ENCODE measurements at regions not wholly inside any gene's neighbourhood (a gene's known extent, or its start where the extent isn't known, plus 50 kb on each side); places are given as distances from the start of the nearest gene placed in this dataset.
A peak's percentile ranks its signal among the peaks of the same experiment; 100 is the strongest.

- Histone ChIP-seq H3K9me3 (ENCODE audit: low read depth, low read length) (no peaks in the 10 kb centered on the region), H3K4me3 (no peak overlapping the region), H3K36me3 (ENCODE audit: insufficient read depth, low read length) (no peaks in the 10 kb centered on the region), H3K27ac (no peak overlapping the region), H3K9ac (ENCODE audit: insufficient read length) (no peak overlapping the region)
- TF ChIP-seq FOXP2 (optimal IDR thresholded peaks at IDR 0.05; ENCODE audit: control extremely low read depth, extremely low read length, insufficient read depth) (no peak), POLR2AphosphoS5 (IDR thresholded peaks at IDR 0.05; ENCODE audit: borderline replicate concordance, low read depth, low read length) (no peak), EZH2 (IDR thresholded peaks at IDR 0.05) (no peak)
- DNase-seq (ENCODE audit: low read depth, low spot score) = no peak
These were observed 136.9 kb downstream of the SLC38A1 start for GRCh38 chr12:46131732-46132469.

- Histone ChIP-seq H3K36me3 (ENCODE audit: insufficient read depth, low read length) (no peaks in the 10 kb centered on the region), H3K4me3 (no peak overlapping the region), H3K9ac (ENCODE audit: insufficient read length) (no peak overlapping the region), H3K27ac (no peak overlapping the region; the same call in 1 of the 2 replicates), H3K9me3 (ENCODE audit: low read depth, low read length) (no peaks in the 10 kb centered on the region)
- no peak for DNase-seq (ENCODE audit: low read depth, low spot score)
- TF ChIP-seq POLR2AphosphoS5 (IDR thresholded peaks at IDR 0.05; ENCODE audit: borderline replicate concordance, low read depth, low read length) (no peak), EZH2 (IDR thresholded peaks at IDR 0.05) (no peak), FOXP2 (optimal IDR thresholded peaks at IDR 0.05; ENCODE audit: control extremely low read depth, extremely low read length, insufficient read depth) (no peak)
These were observed 137.3 kb upstream of the SCAF11 start for GRCh38 chr12:46127656-46128055.

DNA sequence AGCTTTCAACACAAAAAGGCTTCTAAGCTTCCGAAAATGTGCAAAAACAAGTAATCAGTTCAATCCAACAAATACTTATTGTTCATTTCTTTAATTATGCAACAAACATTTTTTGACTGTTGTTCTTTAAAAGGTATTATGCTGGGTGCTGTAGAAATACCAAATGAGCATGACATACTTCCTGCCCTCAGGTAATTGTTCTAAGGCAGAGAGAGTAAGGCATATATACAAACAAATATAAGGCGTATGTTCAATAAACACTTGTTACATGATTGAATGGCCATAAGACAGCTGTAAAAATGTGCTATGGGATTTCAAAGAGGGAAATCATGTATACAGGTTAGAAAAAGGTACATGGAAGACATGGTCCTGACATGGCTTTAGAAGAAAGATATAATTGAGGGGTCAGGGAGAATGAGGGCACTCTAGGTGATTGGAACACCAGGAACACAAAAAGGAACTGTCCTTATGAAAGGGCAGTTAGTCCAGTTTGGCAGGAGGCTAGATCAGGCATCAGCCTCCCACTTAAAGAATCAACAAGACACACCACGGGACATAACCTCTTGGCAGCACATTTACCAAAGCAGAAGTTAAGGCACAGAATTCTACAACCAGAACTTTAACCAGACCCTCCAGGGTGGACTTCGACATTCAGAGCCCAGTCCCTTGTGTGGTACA lies 135.8 kb upstream of the SCAF11 start:
- no peak for DNase-seq (ENCODE audit: low read depth, low spot score)
- no peaks in the 10 kb centered on the region for H3K36me3 ChIP-seq (ENCODE audit: insufficient read depth, low read length)
- TF ChIP-seq POLR2AphosphoS5 (IDR thresholded peaks at IDR 0.05; ENCODE audit: borderline replicate concordance, low read depth, low read length) (no peak), FOXP2 (optimal IDR thresholded peaks at IDR 0.05; ENCODE audit: control extremely low read depth, extremely low read length, insufficient read depth) (no peak), EZH2 (IDR thresholded peaks at IDR 0.05) (no peak)
- H3K9ac ChIP-seq (ENCODE audit: insufficient read length) = peak overlapping the region; percentile 61
- peak overlapping the region; percentile 70 for H3K4me3 ChIP-seq
- H3K9me3 ChIP-seq (ENCODE audit: low read depth, low read length) = no peaks in the 10 kb centered on the region
- H3K27ac ChIP-seq = peak overlapping the region; percentile 71

- DNase-seq (ENCODE audit: low read depth, low spot score) = peak; percentile 67
- no peaks in the 10 kb centered on the region for H3K9me3 ChIP-seq (ENCODE audit: low read depth, low read length)
- H3K27ac ChIP-seq = peak overlapping the region; percentile 77
- no peak for TF ChIP-seq FOXP2 (optimal IDR thresholded peaks at IDR 0.05; ENCODE audit: control extremely low read depth, extremely low read length, insufficient read depth)
- TF ChIP-seq EZH2 (IDR thresholded peaks at IDR 0.05) = no peak
- no peak for TF ChIP-seq POLR2AphosphoS5 (IDR thresholded peaks at IDR 0.05; ENCODE audit: borderline replicate concordance, low read depth, low read length)
- H3K9ac ChIP-seq (ENCODE audit: insufficient read length) = peak overlapping the region; percentile 73
- H3K36me3 ChIP-seq (ENCODE audit: insufficient read depth, low read length) = no peaks in the 10 kb centered on the region
- peak overlapping the region; percentile 70 for H3K4me3 ChIP-seq
These were observed 134.7 kb upstream of the SCAF11 start for GRCh38 chr12:46124848-46125619.

DNA sequence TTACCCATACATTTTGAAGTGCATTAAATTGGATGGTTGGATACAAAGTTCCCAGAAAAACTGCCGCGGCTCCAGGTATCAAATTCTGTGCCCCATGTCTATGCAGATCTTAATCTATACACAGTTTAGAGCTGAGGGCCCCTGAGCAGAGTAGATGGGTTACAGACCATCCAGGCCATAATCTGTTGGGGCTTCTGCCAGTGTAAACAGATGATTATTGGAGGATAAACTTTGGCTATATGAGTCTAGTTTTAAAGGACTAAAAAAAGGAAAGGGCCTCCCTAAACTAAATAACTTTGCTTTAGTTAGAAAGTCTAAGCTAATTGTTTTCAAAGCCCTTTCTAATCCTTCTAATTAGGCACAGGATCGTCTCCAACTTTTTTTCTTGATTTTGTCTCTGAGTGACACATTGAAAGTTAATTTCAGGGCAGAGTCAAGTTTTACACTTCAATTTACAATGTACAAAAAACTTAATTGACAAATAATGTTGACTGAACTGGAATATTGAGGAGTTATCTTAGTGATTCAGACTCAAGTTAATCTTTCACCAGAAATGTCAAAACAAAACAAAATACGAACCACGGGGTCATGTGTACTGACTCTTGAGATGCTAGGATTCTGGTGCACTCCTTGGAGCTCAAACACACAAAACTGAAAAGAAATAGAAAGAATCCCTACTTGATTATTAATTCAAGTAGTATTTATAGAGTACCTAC lies 133.9 kb upstream of the SCAF11 start:
- peak overlapping the region; percentile 70 for H3K4me3 ChIP-seq
- peak overlapping the region; percentile 73 for H3K9ac ChIP-seq (ENCODE audit: insufficient read length)
- H3K36me3 ChIP-seq (ENCODE audit: insufficient read depth, low read length) = no peaks in the 10 kb centered on the region
- no peak for TF ChIP-seq POLR2AphosphoS5 (IDR thresholded peaks at IDR 0.05; ENCODE audit: borderline replicate concordance, low read depth, low read length)
- no peak for TF ChIP-seq FOXP2 (optimal IDR thresholded peaks at IDR 0.05; ENCODE audit: control extremely low read depth, extremely low read length, insufficient read depth)
- TF ChIP-seq EZH2 (IDR thresholded peaks at IDR 0.05) = no peak
- H3K9me3 ChIP-seq (ENCODE audit: low read depth, low read length) = no peaks in the 10 kb centered on the region
- peak overlapping the region; percentile 77 for H3K27ac ChIP-seq
- no peak for DNase-seq (ENCODE audit: low read depth, low spot score)

GRCh38 chr12:46112364-46112763 lies 122.0 kb upstream of the SCAF11 start:
- Histone ChIP-seq H3K9ac (ENCODE audit: insufficient read length) (no peak overlapping the region), H3K9me3 (ENCODE audit: low read depth, low read length) (peaks cover 9% of the 10 kb centered on the region; the same call in 1 of the 2 replicates)
- TF ChIP-seq FOXP2 (optimal IDR thresholded peaks at IDR 0.05; ENCODE audit: control extremely low read depth, extremely low read length, insufficient read depth) (no peak), EZH2 (IDR thresholded peaks at IDR 0.05) (no peak)

GRCh38 chr12:46111715-46112114 lies 121.3 kb upstream of the SCAF11 start:
- Histone ChIP-seq H3K36me3 (ENCODE audit: insufficient read depth, low read length) (no peaks in the 10 kb centered on the region), H3K27ac (no peak overlapping the region), H3K9ac (ENCODE audit: insufficient read length) (no peak overlapping the region), H3K9me3 (ENCODE audit: low read depth, low read length) (peaks cover 9% of the 10 kb centered on the region; the same call in 1 of the 2 replicates), H3K4me3 (no peak overlapping the region)
- TF ChIP-seq EZH2 (IDR thresholded peaks at IDR 0.05) (no peak), FOXP2 (optimal IDR thresholded peaks at IDR 0.05; ENCODE audit: control extremely low read depth, extremely low read length, insufficient read depth) (no peak), POLR2AphosphoS5 (IDR thresholded peaks at IDR 0.05; ENCODE audit: borderline replicate concordance, low read depth, low read length) (no peak)
- DNase-seq (ENCODE audit: low read depth, low spot score) = no peak

More at GRCh38 chr12:46112364-46112763, 122.0 kb upstream of the SCAF11 start:
- Histone ChIP-seq H3K27ac (no peak overlapping the region), H3K4me3 (no peak overlapping the region), H3K36me3 (ENCODE audit: insufficient read depth, low read length) (no peaks in the 10 kb centered on the region)
- DNase-seq (ENCODE audit: low read depth, low spot score) = no peak

Measured in SK-N-MC (cell line).